Stimulated activated naive B cell treated with anti-CD40 and anti-IgM and Interleukin-4, amounts not matched to agents 10 μg/mL and 1 μg/mL and 100 μg/mL, for 72 hours (primary cell): ENCODE measurements at regions not wholly inside any gene's neighbourhood (a gene's known extent, or its start where the extent isn't known, plus 50 kb on each side); places are given as distances from the start of the nearest gene placed in this dataset.

Experiments used
- ATAC-seq, 2 donors: fragments of 150-1000 bp; cut with Tn5 transposase; replicated peaks; 2 replicates each; pipeline ENCODE4 v1.10.0; 2021; ENCODE audit warnings: moderate library complexity in 1 of 2
- DNase-seq: peaks from one replicate; pipeline ENCODE4 v3.0.0; 2021
- H3K27ac Mint-ChIP-seq: one replicate; pipeline ENCODE4 v1.8.0; 2022; ENCODE audit warnings: mild to moderate bottlenecking, mixed read lengths
- H3K27me3 Mint-ChIP-seq, 2 donors: one replicate each; pipeline ENCODE4 v1.8.0; 2022; ENCODE audit warnings: mixed read lengths in 2 of 2
- H3K36me3 Mint-ChIP-seq, 2 donors: one replicate each; pipeline ENCODE4 v1.8.0; 2022; ENCODE audit warnings: mixed read lengths in 2 of 2, mild to moderate bottlenecking in 1 of 2
- H3K4me1 Mint-ChIP-seq, 2 donors: one replicate each; pipeline ENCODE4 v1.8.0; 2022; ENCODE audit warnings: mixed read lengths in 2 of 2, mild to moderate bottlenecking in 1 of 2
- H3K4me3 Mint-ChIP-seq, 2 donors: one replicate each; pipeline ENCODE4 v1.8.0; 2022; ENCODE audit warnings: mild to moderate bottlenecking in 2 of 2, mixed read lengths in 2 of 2, moderate library complexity in 1 of 2
- H3K9me3 Mint-ChIP-seq, 2 donors: one replicate each; pipeline ENCODE4 v1.8.0; 2022; ENCODE audit warnings: mixed read lengths in 2 of 2, mild to moderate bottlenecking in 1 of 2

DNA sequence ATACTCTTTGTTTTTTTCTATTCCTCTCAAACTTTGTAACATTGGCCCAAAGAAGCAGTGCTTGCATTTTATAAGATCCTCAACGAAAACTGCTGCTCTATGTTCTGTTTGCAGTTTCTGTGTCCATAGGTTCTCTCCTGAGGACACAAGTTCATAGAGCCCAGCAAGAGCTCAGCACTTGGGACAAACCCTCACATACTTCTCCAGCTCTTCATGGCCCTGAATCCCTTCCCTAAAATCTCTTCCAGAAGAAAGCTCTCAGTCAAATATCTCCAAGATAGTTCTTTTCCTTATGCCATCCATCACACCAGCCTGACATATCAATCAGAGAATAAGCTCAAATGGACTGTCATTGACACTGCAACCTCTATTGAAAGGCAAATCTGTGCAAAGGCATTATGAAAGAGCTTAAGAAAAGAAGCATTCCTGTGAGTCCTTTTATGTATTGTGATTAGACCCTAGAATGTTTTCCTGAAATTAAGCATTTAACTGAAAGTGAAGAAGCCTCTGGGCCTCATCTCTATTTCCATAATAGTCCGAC lies 405.5 kb downstream of the ANKRD7 start:
- Mint-ChIP-seq H3K27me3 (no peaks in the 10 kb centered on the region), H3K36me3 (no peaks in the 10 kb centered on the region), H3K4me3 (no peak overlapping the region), H3K27ac (no peak overlapping the region), H3K4me1 (no peaks in the 10 kb centered on the region), H3K9me3 (peaks cover 2 to 9% of the 10 kb centered on the region in 2 donors)
- DNase-seq (no peak), ATAC-seq (peak in 1 of 2 donors; percentile 10)

DNA sequence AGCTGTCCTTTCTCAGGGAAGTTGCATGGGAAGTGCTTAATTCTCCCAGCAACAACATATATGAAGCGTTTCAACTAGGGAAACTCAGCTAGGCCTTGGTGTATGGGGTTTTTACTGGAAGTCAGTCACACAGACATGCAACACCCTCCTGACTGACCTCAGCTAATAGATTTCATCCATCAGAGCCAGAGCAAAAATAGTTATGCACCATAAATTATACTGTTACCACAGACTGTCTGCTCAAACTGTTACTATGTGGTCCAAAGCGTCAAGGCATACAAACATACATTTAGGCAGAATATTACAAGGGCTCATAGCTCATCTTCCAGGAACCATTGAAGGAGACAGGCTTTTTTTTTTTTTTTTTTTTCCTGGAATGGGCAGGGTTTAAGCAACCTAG lies 417.9 kb downstream of the ANKRD7 start:
- Mint-ChIP-seq H3K27me3 (no peaks in the 10 kb centered on the region), H3K4me3 (no peak overlapping the region), H3K27ac (no peak overlapping the region), H3K4me1 (no peaks in the 10 kb centered on the region), H3K36me3 (no peaks in the 10 kb centered on the region), H3K9me3 (no peaks in the 10 kb centered on the region)
- ATAC-seq (no peak), DNase-seq (no peak)

DNA sequence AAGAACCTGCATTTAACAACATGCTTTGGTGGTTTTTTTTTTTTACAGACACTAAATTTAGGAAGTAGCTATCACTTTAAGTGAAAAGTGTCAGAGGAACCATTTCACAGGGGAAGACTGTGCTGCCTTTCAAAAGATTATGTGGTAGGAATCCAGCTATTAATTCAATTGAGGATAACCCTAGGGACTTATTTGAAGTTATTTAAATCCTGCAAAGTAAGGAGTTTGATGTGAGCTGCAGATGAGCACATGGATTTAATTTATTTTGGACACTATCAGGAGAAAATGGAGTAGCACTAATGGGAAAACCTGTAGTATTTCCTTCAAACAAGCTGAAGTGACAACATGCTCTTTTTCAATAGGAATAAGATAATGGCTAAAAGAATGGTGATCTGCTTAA lies 419.8 kb downstream of the ANKRD7 start:
- no peak overlapping the region for H3K27ac Mint-ChIP-seq
- H3K4me1 Mint-ChIP-seq = no peaks in the 10 kb centered on the region
- ATAC-seq = no peak
- no peak for DNase-seq
- no peak overlapping the region for H3K4me3 Mint-ChIP-seq
- no peaks in the 10 kb centered on the region for H3K27me3 Mint-ChIP-seq
- no peaks in the 10 kb centered on the region for H3K36me3 Mint-ChIP-seq
- no peaks in the 10 kb centered on the region for H3K9me3 Mint-ChIP-seq

DNA sequence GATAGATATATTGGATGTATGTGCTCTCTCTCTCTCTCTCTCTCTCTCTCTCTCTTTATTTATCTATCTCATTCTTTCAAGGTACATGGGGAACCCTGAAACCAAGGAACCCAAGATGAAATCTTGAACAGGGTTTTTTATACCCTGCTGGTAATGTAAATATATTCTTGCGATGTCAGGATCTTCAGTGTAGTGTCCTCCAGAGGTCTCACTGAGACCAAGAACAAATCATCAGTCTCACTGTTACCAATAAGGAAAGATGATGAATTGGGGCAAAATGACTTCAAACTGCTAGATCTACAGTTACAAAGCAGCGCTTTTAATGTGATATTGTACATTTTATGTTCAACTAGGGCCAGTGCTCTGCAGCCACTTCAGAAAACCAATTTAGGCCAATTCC lies 423.5 kb downstream of the ANKRD7 start:
- H3K9me3 Mint-ChIP-seq = no peaks in the 10 kb centered on the region
- H3K4me1 Mint-ChIP-seq = no peaks in the 10 kb centered on the region
- H3K4me3 Mint-ChIP-seq = no peak overlapping the region
- ATAC-seq (no peak), DNase-seq (no peak)
- H3K36me3 Mint-ChIP-seq = no peaks in the 10 kb centered on the region
- no peaks in the 10 kb centered on the region for H3K27me3 Mint-ChIP-seq
- no peak overlapping the region for H3K27ac Mint-ChIP-seq

DNA sequence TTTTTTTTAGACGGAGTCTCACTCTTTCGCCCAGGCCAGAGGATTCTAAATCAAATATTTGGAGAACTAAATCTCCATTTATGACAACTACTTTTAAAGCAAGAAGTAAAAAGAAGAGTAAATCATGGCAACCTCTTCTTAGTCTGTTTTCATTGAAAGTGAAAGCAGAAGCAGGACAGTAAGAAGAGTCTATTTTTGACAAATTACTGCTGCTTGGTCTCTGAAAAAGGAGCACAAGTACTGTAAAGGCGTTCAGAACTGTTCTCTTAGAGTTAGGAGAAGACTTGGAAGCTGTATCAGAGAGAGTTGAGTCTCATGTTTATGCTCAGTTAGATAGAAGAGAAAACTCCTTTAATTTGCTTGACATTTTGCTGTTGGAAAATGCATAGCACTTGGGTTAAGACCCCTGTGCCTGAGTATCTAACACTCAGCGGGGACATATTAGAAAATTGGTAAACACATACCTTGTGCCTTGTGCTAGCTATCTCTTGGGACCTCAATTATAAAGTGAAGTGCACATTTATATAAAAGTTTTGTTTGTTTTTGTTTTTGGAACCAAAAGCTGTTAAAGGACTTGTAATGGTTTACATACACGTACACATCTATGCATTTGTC lies 433.0 kb downstream of the ANKRD7 start:
- Mint-ChIP-seq H3K9me3 (no peaks in the 10 kb centered on the region), H3K36me3 (no peaks in the 10 kb centered on the region), H3K27ac (no peak overlapping the region)

DNA sequence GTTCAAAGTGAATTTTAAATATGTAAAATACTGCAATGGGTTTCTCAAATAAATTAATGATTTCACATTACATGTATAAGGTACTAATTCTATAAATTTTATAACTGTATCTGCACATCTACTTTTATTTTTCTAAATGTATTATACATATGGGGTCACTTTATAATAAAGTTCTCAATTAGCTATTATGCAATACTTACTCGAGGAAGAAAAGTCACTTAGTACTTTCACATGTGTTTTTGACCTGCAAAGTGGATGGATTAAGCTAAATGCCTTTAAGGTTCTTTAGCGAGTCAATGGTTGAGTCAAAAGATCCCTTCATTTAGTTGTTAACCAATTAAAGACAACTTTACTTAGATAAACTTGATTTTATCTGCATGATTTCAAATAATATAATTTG lies 437.8 kb downstream of the ANKRD7 start:
- H3K27ac Mint-ChIP-seq = no peak overlapping the region
- DNase-seq (no peak), ATAC-seq (no peak)
- no peaks in the 10 kb centered on the region for H3K36me3 Mint-ChIP-seq
- H3K9me3 Mint-ChIP-seq = no peaks in the 10 kb centered on the region
- H3K4me3 Mint-ChIP-seq = no peak overlapping the region
- no peaks in the 10 kb centered on the region for H3K4me1 Mint-ChIP-seq
- no peaks in the 10 kb centered on the region for H3K27me3 Mint-ChIP-seq

More for the DNA sequence above, 433.0 kb downstream of the ANKRD7 start:
- no peaks in the 10 kb centered on the region for H3K27me3 Mint-ChIP-seq
- DNase-seq = no peak
- no peaks in the 10 kb centered on the region for H3K4me1 Mint-ChIP-seq
- H3K4me3 Mint-ChIP-seq = no peak overlapping the region
- ATAC-seq = no peak

DNA sequence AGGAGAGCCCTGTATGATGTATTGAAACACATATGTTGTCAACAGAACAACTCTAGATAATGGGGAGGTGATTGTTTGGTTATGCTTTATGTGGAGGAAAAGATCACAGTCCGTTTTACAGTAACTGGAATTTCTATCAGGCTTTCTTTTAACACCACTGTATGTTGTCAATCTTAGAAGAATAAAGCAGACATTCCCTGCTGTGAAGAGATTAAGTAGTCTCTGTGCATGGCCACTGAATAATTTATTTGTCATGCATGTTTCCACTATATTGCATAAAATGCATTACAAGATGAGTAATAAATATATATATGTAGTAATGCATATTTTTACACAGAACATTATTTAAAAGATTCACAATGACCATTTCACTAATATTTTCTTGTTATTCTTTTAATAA lies 440.0 kb downstream of the ANKRD7 start:
- no peaks in the 10 kb centered on the region for H3K36me3 Mint-ChIP-seq
- H3K27me3 Mint-ChIP-seq = no peaks in the 10 kb centered on the region
- no peaks in the 10 kb centered on the region for H3K4me1 Mint-ChIP-seq
- ATAC-seq = no peak
- no peaks in the 10 kb centered on the region for H3K9me3 Mint-ChIP-seq
- DNase-seq = no peak
- no peak overlapping the region for H3K4me3 Mint-ChIP-seq
- no peak overlapping the region for H3K27ac Mint-ChIP-seq

DNA sequence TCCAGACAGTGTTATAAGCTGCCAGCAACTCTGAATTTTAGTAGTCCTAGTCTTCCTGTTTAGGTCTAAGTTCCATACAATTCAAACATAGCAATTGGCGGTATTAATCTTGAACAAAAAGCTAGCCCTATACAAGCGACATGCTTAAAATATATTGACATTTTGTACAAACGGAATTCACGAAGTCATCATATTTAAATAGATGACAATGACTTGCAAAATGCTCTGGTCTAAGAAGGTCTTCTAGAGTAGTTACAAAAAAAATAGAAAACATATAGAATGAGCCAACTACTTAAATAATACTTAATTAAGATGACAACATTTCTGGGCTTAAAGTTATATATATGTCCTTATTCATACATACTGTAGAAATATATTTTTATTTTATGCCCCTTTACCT lies 446.6 kb downstream of the ANKRD7 start:
- Mint-ChIP-seq H3K27ac (no peak overlapping the region), H3K36me3 (no peaks in the 10 kb centered on the region), H3K9me3 (no peaks in the 10 kb centered on the region), H3K4me1 (no peaks in the 10 kb centered on the region), H3K27me3 (no peaks in the 10 kb centered on the region), H3K4me3 (no peak overlapping the region)
- ATAC-seq (no peak), DNase-seq (no peak)

DNA sequence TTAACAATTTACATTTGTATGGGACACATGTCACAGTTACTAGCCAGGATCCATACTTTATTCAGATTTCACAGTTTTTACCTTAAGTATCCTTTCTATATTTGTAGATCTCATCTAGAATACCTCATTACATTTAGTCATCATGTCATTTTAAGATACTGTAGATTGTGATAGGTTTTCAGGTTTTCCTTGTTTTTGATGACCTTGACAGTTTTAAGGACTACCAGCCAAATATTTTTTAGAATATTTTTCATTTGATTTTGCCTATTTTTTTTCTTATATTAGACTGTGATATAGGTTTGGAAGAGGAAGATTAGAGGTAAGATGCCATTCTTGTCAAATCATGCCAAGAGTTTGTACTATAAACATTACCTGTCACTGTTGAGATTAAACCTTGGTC lies 460.3 kb downstream of the ANKRD7 start:
- DNase-seq (no peak), ATAC-seq (no peak)
- Mint-ChIP-seq H3K4me3 (no peak overlapping the region), H3K9me3 (no peaks in the 10 kb centered on the region), H3K36me3 (no peaks in the 10 kb centered on the region), H3K27ac (no peak overlapping the region), H3K4me1 (no peaks in the 10 kb centered on the region), H3K27me3 (no peaks in the 10 kb centered on the region)

DNA sequence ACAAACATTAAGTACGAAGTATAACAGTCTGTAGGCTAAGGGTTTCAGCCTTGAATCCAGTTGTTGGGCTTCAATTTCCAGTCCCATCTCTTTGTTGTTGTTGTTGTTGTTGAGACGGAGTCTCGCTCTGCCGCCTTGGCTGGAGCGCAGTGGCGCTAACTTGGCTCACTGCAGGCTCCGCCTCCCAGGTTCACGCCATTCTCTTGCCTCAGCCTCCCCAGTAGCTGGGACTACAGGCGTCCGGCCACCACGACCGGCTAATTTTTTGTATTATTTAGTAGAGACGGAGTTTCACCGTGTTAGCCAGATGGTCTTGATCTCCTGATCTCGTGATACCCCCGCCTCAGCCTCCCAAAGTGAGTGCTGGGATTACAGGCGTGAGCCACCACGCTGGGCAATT lies 464.9 kb downstream of the ANKRD7 start:
- H3K4me3 Mint-ChIP-seq = no peak overlapping the region
- ATAC-seq = no peak
- H3K9me3 Mint-ChIP-seq = peaks cover 0 to 1% of the 10 kb centered on the region in 2 donors

DNA sequence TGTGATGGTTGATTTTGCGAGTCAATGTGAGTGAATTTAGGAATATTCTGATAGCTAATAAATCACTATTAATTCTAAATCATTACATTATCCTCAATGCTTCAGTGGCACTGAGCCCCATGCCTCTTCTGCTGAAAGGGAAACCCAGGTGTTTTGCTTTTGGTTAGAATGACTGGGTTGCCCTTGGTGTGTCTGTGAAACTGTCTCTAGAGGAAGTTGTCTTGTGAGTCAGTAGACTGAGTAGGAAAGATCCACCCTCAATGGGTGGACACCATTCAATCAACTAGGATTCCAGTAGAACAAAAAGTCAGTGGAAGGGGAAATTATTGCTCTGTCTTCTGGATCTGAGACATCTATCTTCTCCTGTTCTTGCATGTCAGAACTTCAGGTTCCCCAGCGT lies 472.4 kb downstream of the ANKRD7 start:
- no peak overlapping the region for H3K4me3 Mint-ChIP-seq

More for the DNA sequence above, 464.9 kb downstream of the ANKRD7 start:
- Mint-ChIP-seq H3K4me1 (no peaks in the 10 kb centered on the region), H3K27ac (no peak overlapping the region), H3K36me3 (no peaks in the 10 kb centered on the region), H3K27me3 (no peaks in the 10 kb centered on the region)
- DNase-seq = no peak

DNA sequence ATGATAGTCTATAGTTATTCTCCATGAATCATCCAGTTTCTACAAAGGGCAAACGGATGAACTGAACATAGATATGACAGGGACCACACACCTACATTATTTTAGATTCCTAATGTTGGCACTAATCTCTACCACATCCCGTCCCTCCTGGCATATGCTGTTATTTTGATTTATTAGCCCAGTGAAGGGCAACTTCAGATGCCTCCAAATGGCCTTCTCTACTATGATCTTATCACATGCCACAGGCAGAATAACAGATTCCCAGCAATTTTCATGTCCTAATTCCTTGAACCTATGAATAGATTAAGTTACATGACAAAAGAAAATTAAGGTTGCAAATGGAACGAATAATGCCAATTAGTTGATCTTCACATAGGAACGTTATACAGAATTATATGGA lies 474.7 kb downstream of the ANKRD7 start:
- Mint-ChIP-seq H3K36me3 (no peaks in the 10 kb centered on the region), H3K9me3 (peaks cover 1 to 3% of the 10 kb centered on the region in 2 donors), H3K4me1 (no peaks in the 10 kb centered on the region), H3K27ac (no peak overlapping the region), H3K4me3 (no peak overlapping the region), H3K27me3 (no peaks in the 10 kb centered on the region)
- ATAC-seq = no peak
- no peak for DNase-seq

More for the DNA sequence above, 472.4 kb downstream of the ANKRD7 start:
- H3K27me3 Mint-ChIP-seq = no peaks in the 10 kb centered on the region
- DNase-seq (no peak), ATAC-seq (no peak)
- H3K36me3 Mint-ChIP-seq = no peaks in the 10 kb centered on the region
- no peak overlapping the region for H3K27ac Mint-ChIP-seq
- peaks cover 3% of the 10 kb centered on the region in 2 donors for H3K9me3 Mint-ChIP-seq
- no peaks in the 10 kb centered on the region for H3K4me1 Mint-ChIP-seq

DNA sequence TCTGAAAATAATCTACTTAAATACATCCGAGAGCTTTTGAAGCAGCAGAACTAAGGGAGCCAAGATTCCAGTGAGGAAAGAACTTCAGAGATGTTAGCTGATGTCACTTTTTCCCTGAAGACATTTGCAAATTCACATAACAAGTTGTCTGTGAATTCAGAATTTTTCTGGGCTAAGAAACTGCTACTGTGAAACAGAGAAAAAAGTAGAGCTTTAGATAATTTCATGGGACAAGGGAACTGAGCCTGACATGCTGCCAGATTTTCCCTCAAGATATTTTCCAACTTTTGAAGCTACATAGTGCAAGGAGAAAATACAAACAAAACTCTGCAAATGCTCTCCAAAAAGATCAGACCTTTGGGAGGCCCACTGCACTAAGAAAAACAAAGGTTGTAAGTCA lies 484.2 kb downstream of the ANKRD7 start:
- H3K4me1 Mint-ChIP-seq = no peaks in the 10 kb centered on the region
- H3K27me3 Mint-ChIP-seq = no peaks in the 10 kb centered on the region
- H3K36me3 Mint-ChIP-seq = no peaks in the 10 kb centered on the region
- H3K4me3 Mint-ChIP-seq = no peak overlapping the region
- no peak for DNase-seq
- no peak for ATAC-seq
- H3K9me3 Mint-ChIP-seq = no peaks in the 10 kb centered on the region
- H3K27ac Mint-ChIP-seq = no peak overlapping the region

DNA sequence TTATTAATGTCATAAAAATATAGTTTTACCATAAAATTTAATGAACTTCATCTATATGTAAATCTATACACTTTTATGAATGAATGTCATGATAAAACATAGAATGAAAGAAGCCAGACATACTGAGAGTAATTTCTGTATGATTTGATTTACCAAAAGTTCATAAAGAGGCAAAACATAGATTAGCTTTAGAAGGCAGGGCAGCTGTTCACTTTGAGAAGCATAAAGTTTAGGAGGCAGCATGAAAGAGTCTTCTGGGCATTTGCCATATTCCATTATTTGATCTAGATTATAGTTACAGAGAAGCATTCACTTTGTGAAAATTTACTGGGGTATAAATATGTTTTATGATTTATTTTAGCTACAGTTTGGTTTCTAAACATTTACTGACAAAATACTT lies 487.2 kb downstream of the ANKRD7 start:
- Mint-ChIP-seq H3K4me1 (no peaks in the 10 kb centered on the region), H3K27me3 (no peaks in the 10 kb centered on the region), H3K27ac (no peak overlapping the region), H3K4me3 (no peak overlapping the region), H3K36me3 (no peaks in the 10 kb centered on the region), H3K9me3 (no peaks in the 10 kb centered on the region)
- ATAC-seq = no peak
- no peak for DNase-seq

DNA sequence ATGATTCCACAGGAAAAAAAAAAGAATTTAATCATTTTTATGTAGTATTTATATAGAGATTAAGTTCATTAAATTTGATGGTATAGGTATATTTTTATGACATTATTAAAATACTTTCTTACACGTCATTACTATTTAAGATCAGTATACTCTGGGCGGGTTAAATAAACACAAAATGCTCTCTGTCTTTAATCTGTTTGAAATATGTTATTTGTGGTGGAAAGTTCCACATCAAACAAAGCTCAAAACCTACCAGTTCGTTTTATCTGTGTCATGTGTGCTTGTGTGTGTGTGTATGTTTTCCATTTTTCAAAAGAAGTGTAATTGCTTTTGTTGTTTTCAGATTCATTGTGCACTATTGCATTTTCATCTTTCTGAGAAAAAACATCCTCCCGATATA lies 488.5 kb downstream of the ANKRD7 start:
- H3K27ac Mint-ChIP-seq = no peak overlapping the region
- no peak overlapping the region for H3K4me3 Mint-ChIP-seq
- ATAC-seq (no peak), DNase-seq (no peak)
- H3K36me3 Mint-ChIP-seq = no peaks in the 10 kb centered on the region
- no peaks in the 10 kb centered on the region for H3K9me3 Mint-ChIP-seq
- no peaks in the 10 kb centered on the region for H3K27me3 Mint-ChIP-seq
- no peaks in the 10 kb centered on the region for H3K4me1 Mint-ChIP-seq

DNA sequence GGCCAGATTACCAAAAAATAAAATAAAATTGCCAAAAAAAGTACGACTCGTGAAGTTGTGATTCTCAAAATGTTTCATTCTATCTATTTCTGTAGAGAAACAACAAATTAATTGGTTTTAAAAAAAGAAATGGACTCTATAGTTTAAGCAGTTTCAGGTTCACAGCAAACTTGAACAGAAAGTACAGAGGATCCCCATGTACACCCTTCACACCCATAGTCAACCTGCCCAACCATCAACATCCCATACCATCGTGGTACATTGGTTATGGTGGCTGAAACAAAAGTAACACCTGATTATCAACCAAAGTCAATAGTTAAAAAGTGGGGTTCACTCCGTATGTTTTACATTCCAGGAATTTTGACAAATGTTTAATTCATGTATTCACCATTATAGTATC lies 496.1 kb downstream of the ANKRD7 start:
- H3K27ac Mint-ChIP-seq = no peak overlapping the region
- peaks cover 0 to 1% of the 10 kb centered on the region in 2 donors for H3K9me3 Mint-ChIP-seq
- H3K4me1 Mint-ChIP-seq = no peaks in the 10 kb centered on the region
- no peak for DNase-seq
- ATAC-seq = no peak
- H3K4me3 Mint-ChIP-seq = no peak overlapping the region
- no peaks in the 10 kb centered on the region for H3K27me3 Mint-ChIP-seq
- H3K36me3 Mint-ChIP-seq = no peaks in the 10 kb centered on the region
